ENCODE measurements at regions not wholly inside any gene's neighbourhood (a gene's known extent, or its start where the extent isn't known, plus 50 kb on each side); places are given as distances from the start of the nearest gene placed in this dataset.

GRCh38 chr4:14916554-14917297 is 85.6 kb upstream of the CPEB2 start:
- Histone ChIP-seq H3K9ac (ENCODE audit: low read length) (no peak overlapping the region; the same call in 1 of the 2 replicates), H3K4me1 (ENCODE audit: insufficient read depth, low read length) (peaks cover 16% of the 10 kb centered on the region), H2AFZ (ENCODE audit: low read length) (peak overlapping the region; percentile 44; the same call in 1 of the 2 replicates), H3K36me3 (ENCODE audit: low read depth, low read length) (no peaks in the 10 kb centered on the region), H3K27me3 (ENCODE audit: low read length) (no peaks in the 10 kb centered on the region), H3K4me3 (ENCODE audit: low read length) (no peak overlapping the region; the same call in 1 of the 2 replicates), H4K20me1 (ENCODE audit: low read length) (no peaks in the 10 kb centered on the region), H3K79me2 (ENCODE audit: low read length) (no peaks in the 10 kb centered on the region), H3F3A (ENCODE audit: low read length, unreplicated experiment) (no peaks in the 10 kb centered on the region), H3K9me3 (ENCODE audit: low read length) (no peaks in the 10 kb centered on the region), H3K4me2 (ENCODE audit: low read length) (peak overlapping the region; percentile 53), H3K9me2 (replicated peaks; ENCODE audit: low read length) (no peaks in the 10 kb centered on the region), H3K27ac (ENCODE audit: low read length) (peak overlapping the region; percentile 79)
- intact Hi-C loops (cut with micrococcal nuclease), result loop anchor here (1.0 to 5.0 kb wide), 2 partner anchors 59 to 85 kb away; no protein-coding TSS in a partner anchor
- BruUV-seq (replicated peaks), result TSS peak; percentile 69
- peak; percentile 84 for DNase-seq
- POLR2A ChIA-PET (ENCODE audit: unreplicated experiment), result no interaction called here
- ATAC-seq, result peak; percentile 94
- CTCF ChIA-PET, result no interaction called here
- TF ChIP-seq CTCF (conservative IDR thresholded peaks at IDR 0.05; ENCODE audit: low read depth, low read length) (no peak), EZH2 (IDR thresholded peaks at IDR 0.05; ENCODE audit: low read length, unreplicated experiment) (no peak)

DNA sequence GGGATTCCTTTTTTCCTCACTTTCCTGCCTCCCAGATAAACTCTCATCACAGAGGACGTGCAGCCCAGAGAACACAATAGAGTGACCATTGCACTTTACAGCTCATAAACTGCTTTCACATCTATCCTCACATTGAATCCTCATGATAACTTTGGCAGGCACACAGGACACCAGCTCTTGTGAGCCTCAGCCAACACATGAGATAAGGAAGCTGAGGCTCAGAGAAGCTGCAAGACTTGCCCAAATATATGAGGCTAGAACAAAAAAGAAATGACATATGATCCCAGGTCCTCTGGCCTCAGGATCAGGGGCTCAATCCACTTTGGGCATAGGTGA is 85.0 kb upstream of the CPEB2 start:
- BruUV-seq (replicated peaks), result no TSS peak
- DNase-seq, result no peak
- TF ChIP-seq CTCF (conservative IDR thresholded peaks at IDR 0.05; ENCODE audit: low read depth, low read length) (no peak), EZH2phosphoT487 (IDR thresholded peaks at IDR 0.05; ENCODE audit: borderline replicate concordance, low read length) (no peak), EZH2 (IDR thresholded peaks at IDR 0.05; ENCODE audit: low read length, unreplicated experiment) (no peak)
- peak overlapping the region; percentile 53 for H3K4me2 ChIP-seq (ENCODE audit: low read length)
- ChIA-PET POLR2A (ENCODE audit: unreplicated experiment) (no interaction called here), CTCF (no interaction called here)
- no peak overlapping the region for H3K4me3 ChIP-seq (ENCODE audit: low read length)
- no peaks in the 10 kb centered on the region for H4K20me1 ChIP-seq (ENCODE audit: low read length)
- no peaks in the 10 kb centered on the region for H3K9me3 ChIP-seq (ENCODE audit: low read length)
- H3K27me3 ChIP-seq (ENCODE audit: low read length), result no peaks in the 10 kb centered on the region
- no peaks in the 10 kb centered on the region for H3K79me2 ChIP-seq (ENCODE audit: low read length)
- peak overlapping the region; percentile 38; the same call in 1 of the 2 replicates for H3K9ac ChIP-seq (ENCODE audit: low read length)
- peaks cover 16% of the 10 kb centered on the region for H3K4me1 ChIP-seq (ENCODE audit: insufficient read depth, low read length)
- peak overlapping the region; percentile 33; the same call in 1 of the 2 replicates for H2AFZ ChIP-seq (ENCODE audit: low read length)
- ATAC-seq, result no peak
- peak overlapping the region; percentile 79 for H3K27ac ChIP-seq (ENCODE audit: low read length)
- no peaks in the 10 kb centered on the region for H3K9me2 ChIP-seq (replicated peaks; ENCODE audit: low read length)
- H3F3A ChIP-seq (ENCODE audit: low read length, unreplicated experiment), result no peaks in the 10 kb centered on the region
- intact Hi-C loops (cut with micrococcal nuclease), result loop anchor here (1.0 to 5.0 kb wide), 2 partner anchors 60 to 84 kb away; no protein-coding TSS in a partner anchor
- H3K36me3 ChIP-seq (ENCODE audit: low read depth, low read length), result no peaks in the 10 kb centered on the region

DNA sequence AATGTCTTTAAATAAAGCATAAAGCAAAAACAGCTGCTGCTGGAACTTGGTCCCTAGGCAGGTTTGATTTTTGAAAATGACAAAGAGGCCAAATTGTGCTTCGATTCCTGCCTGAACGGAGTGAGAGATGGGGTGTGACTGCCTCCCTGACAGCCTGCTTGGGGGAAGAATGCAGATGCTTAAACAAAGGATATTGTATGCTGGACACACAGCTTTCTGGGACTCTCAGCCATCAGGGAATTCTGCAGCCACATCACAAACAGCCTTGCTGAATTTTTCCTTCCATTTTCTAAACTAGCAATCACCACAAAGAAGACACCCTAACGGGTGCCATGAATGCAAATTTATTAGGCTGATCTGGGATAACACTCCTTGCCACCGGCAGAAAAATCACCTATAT is 83.9 kb upstream of the CPEB2 start:
- CTCF ChIA-PET, result no interaction called here
- ATAC-seq, result no peak
- Histone ChIP-seq H2AFZ (ENCODE audit: low read length) (no peak overlapping the region), H4K20me1 (ENCODE audit: low read length) (no peaks in the 10 kb centered on the region), H3K9me2 (replicated peaks; ENCODE audit: low read length) (no peaks in the 10 kb centered on the region), H3K9ac (ENCODE audit: low read length) (no peak overlapping the region), H3K9me3 (ENCODE audit: low read length) (no peaks in the 10 kb centered on the region), H3K79me2 (ENCODE audit: low read length) (no peaks in the 10 kb centered on the region), H3K4me2 (ENCODE audit: low read length) (no peak overlapping the region), H3K27me3 (ENCODE audit: low read length) (no peaks in the 10 kb centered on the region), H3K36me3 (ENCODE audit: low read depth, low read length) (no peaks in the 10 kb centered on the region), H3K4me3 (ENCODE audit: low read length) (no peak overlapping the region), H3F3A (ENCODE audit: low read length, unreplicated experiment) (no peaks in the 10 kb centered on the region), H3K4me1 (ENCODE audit: insufficient read depth, low read length) (peaks cover 16% of the 10 kb centered on the region), H3K27ac (ENCODE audit: low read length) (no peak overlapping the region)
- intact Hi-C loops (cut with micrococcal nuclease), result loop anchor here (5.0 kb wide), 1 partner anchor 61 kb away; no protein-coding TSS in a partner anchor
- POLR2A ChIA-PET (ENCODE audit: unreplicated experiment), result interaction anchor here (0.6 kb wide), 1 partner anchor 62 kb away, joined by 4 read pairs; no protein-coding TSS in a partner anchor
- no peak for DNase-seq
- no TSS peak for BruUV-seq (replicated peaks)
- TF ChIP-seq EZH2phosphoT487 (IDR thresholded peaks at IDR 0.05; ENCODE audit: borderline replicate concordance, low read length) (no peak), EZH2 (IDR thresholded peaks at IDR 0.05; ENCODE audit: low read length, unreplicated experiment) (no peak), CTCF (conservative IDR thresholded peaks at IDR 0.05; ENCODE audit: low read depth, low read length) (no peak)
